GM21619 (cell line): ENCODE measurements at regions not wholly inside any gene's neighbourhood (a gene's known extent, or its start where the extent isn't known, plus 50 kb on each side); places are given as distances from the start of the nearest gene placed in this dataset.

Experiments
- ATAC-seq: cut with Tn5 transposase; IDR thresholded peaks from one replicate; pipeline ENCODE4 v1.9.1; 2021; ENCODE audit not compliant: unreplicated experiment

- no peak for ATAC-seq
Observed at GRCh38 chr7:130989101-130989795, 255.2 kb upstream of the KLF14 start.

GRCh38 chr7:130990178-130990832, 256.3 kb upstream of the KLF14 start:
- no peak for ATAC-seq

GRCh38 chr7:130993671-130994365, 259.8 kb upstream of the KLF14 start:
- ATAC-seq, result peak; percentile 69

GRCh38 chr7:130994378-130995115, 260.5 kb upstream of the KLF14 start:
- ATAC-seq, result no peak

GRCh38 chr7:130995252-130996081, 261.5 kb upstream of the KLF14 start:
- no peak for ATAC-seq

GRCh38 chr7:130996205-130996832, 262.3 kb upstream of the KLF14 start:
- ATAC-seq, result no peak

GRCh38 chr7:130996833-130997231, 262.8 kb upstream of the KLF14 start:
- ATAC-seq, result no peak

GRCh38 chr7:130998993-130999602, 265.1 kb upstream of the KLF14 start:
- ATAC-seq, result no peak

GRCh38 chr7:130999926-131000325, 265.9 kb upstream of the KLF14 start:
- ATAC-seq, result no peak

GRCh38 chr7:131000389-131000788, 266.4 kb upstream of the KLF14 start:
- no peak for ATAC-seq

- no peak for ATAC-seq
Observed at GRCh38 chr7:131000873-131001272, 266.9 kb upstream of the KLF14 start.

- no peak for ATAC-seq
Observed at GRCh38 chr7:131002600-131002999, 268.6 kb upstream of the KLF14 start.

- ATAC-seq, result no peak
Observed at GRCh38 chr7:131003634-131004033, 269.6 kb upstream of the KLF14 start.

- no peak for ATAC-seq
Observed at GRCh38 chr7:131004371-131004770, 270.4 kb upstream of the KLF14 start.

- peak; percentile 38 for ATAC-seq
Observed at GRCh38 chr7:131007439-131008330, 273.7 kb upstream of the KLF14 start.

GRCh38 chr7:131008840-131009711, 275.1 kb upstream of the KLF14 start:
- ATAC-seq, result no peak

- no peak for ATAC-seq
Observed at GRCh38 chr7:131010029-131010716, 276.2 kb upstream of the KLF14 start.
